ENCODE measurements at regions not wholly inside any gene's neighbourhood (a gene's known extent, or its start where the extent isn't known, plus 50 kb on each side); places are given as distances from the start of the nearest gene placed in this dataset.

GRCh38 chr12:75706786-75707605 lies 195.6 kb upstream of the KRR1 start:
- Histone ChIP-seq H3K4me3 (ENCODE audit: low read length) (no peak overlapping the region), H3K4me1 (ENCODE audit: control insufficient read depth, insufficient read depth, low read length) (peaks cover 4% of the 10 kb centered on the region; the same call in 1 of the 2 replicates), H3K27ac (ENCODE audit: low read length) (no peak overlapping the region), H3K27me3 (ENCODE audit: control insufficient read depth, insufficient read depth, low read length) (no peaks in the 10 kb centered on the region), H3K36me3 (ENCODE audit: control insufficient read depth, insufficient read depth, low read length) (no peaks in the 10 kb centered on the region), H3K9me3 (ENCODE audit: control insufficient read depth, insufficient read depth, low read length) (no peaks in the 10 kb centered on the region)
- DNase-seq (ENCODE audit: low read depth, low spot score): no peak
- WGBS (ENCODE audit: insufficient coverage, insufficient read length): no CpG with 5 or more reads among the region's 8 CpGs

GRCh38 chr12:75705749-75706711 lies 194.6 kb upstream of the KRR1 start:
- Histone ChIP-seq H3K27ac (ENCODE audit: low read length) (no peak overlapping the region), H3K4me3 (ENCODE audit: low read length) (no peak overlapping the region), H3K27me3 (ENCODE audit: control insufficient read depth, insufficient read depth, low read length) (no peaks in the 10 kb centered on the region), H3K9me3 (ENCODE audit: control insufficient read depth, insufficient read depth, low read length) (no peaks in the 10 kb centered on the region), H3K4me1 (ENCODE audit: control insufficient read depth, insufficient read depth, low read length) (peaks cover 4% of the 10 kb centered on the region; the same call in 1 of the 2 replicates), H3K36me3 (ENCODE audit: control insufficient read depth, insufficient read depth, low read length) (no peaks in the 10 kb centered on the region)
- no CpG with 5 or more reads among the region's 8 CpGs for WGBS (ENCODE audit: insufficient coverage, insufficient read length)
- DNase-seq (ENCODE audit: low read depth, low spot score): no peak

GRCh38 chr12:75704664-75705063 lies 193.3 kb upstream of the KRR1 start:
- Histone ChIP-seq H3K27ac (ENCODE audit: low read length) (no peak overlapping the region), H3K9me3 (ENCODE audit: control insufficient read depth, insufficient read depth, low read length) (no peaks in the 10 kb centered on the region), H3K4me3 (ENCODE audit: low read length) (no peak overlapping the region), H3K36me3 (ENCODE audit: control insufficient read depth, insufficient read depth, low read length) (no peaks in the 10 kb centered on the region), H3K4me1 (ENCODE audit: control insufficient read depth, insufficient read depth, low read length) (peaks cover 1% of the 10 kb centered on the region; the same call in 1 of the 2 replicates), H3K27me3 (ENCODE audit: control insufficient read depth, insufficient read depth, low read length) (no peaks in the 10 kb centered on the region)
- WGBS (ENCODE audit: insufficient coverage, insufficient read length): no CpG with 5 or more reads among the region's 6 CpGs
- DNase-seq (ENCODE audit: low read depth, low spot score): no peak

GRCh38 chr12:75704208-75704607 lies 192.8 kb upstream of the KRR1 start:
- Histone ChIP-seq H3K4me3 (ENCODE audit: low read length) (no peak overlapping the region), H3K27ac (ENCODE audit: low read length) (no peak overlapping the region), H3K36me3 (ENCODE audit: control insufficient read depth, insufficient read depth, low read length) (no peaks in the 10 kb centered on the region), H3K27me3 (ENCODE audit: control insufficient read depth, insufficient read depth, low read length) (no peaks in the 10 kb centered on the region), H3K4me1 (ENCODE audit: control insufficient read depth, insufficient read depth, low read length) (peaks cover 1% of the 10 kb centered on the region; the same call in 1 of the 2 replicates), H3K9me3 (ENCODE audit: control insufficient read depth, insufficient read depth, low read length) (no peaks in the 10 kb centered on the region)
- no peak for DNase-seq (ENCODE audit: low read depth, low spot score)
- no CpG with 5 or more reads among the region's 3 CpGs for WGBS (ENCODE audit: insufficient coverage, insufficient read length)

GRCh38 chr12:75703131-75703530 lies 191.7 kb upstream of the KRR1 start:
- Histone ChIP-seq H3K36me3 (ENCODE audit: control insufficient read depth, insufficient read depth, low read length) (no peaks in the 10 kb centered on the region), H3K27ac (ENCODE audit: low read length) (no peak overlapping the region)

GRCh38 chr12:75702477-75703093 lies 191.2 kb upstream of the KRR1 start:
- Histone ChIP-seq H3K4me1 (ENCODE audit: control insufficient read depth, insufficient read depth, low read length) (peaks cover 1% of the 10 kb centered on the region; the same call in 1 of the 2 replicates), H3K36me3 (ENCODE audit: control insufficient read depth, insufficient read depth, low read length) (no peaks in the 10 kb centered on the region), H3K4me3 (ENCODE audit: low read length) (no peak overlapping the region), H3K9me3 (ENCODE audit: control insufficient read depth, insufficient read depth, low read length) (no peaks in the 10 kb centered on the region), H3K27ac (ENCODE audit: low read length) (no peak overlapping the region), H3K27me3 (ENCODE audit: control insufficient read depth, insufficient read depth, low read length) (no peaks in the 10 kb centered on the region)
- no CpG with 5 or more reads among the region's 5 CpGs for WGBS (ENCODE audit: insufficient coverage, insufficient read length)
- DNase-seq (ENCODE audit: low read depth, low spot score): no peak

More at GRCh38 chr12:75703131-75703530, 191.7 kb upstream of the KRR1 start:
- Histone ChIP-seq H3K9me3 (ENCODE audit: control insufficient read depth, insufficient read depth, low read length) (no peaks in the 10 kb centered on the region), H3K4me1 (ENCODE audit: control insufficient read depth, insufficient read depth, low read length) (peaks cover 1% of the 10 kb centered on the region; the same call in 1 of the 2 replicates), H3K4me3 (ENCODE audit: low read length) (no peak overlapping the region), H3K27me3 (ENCODE audit: control insufficient read depth, insufficient read depth, low read length) (no peaks in the 10 kb centered on the region)
- DNase-seq (ENCODE audit: low read depth, low spot score): no peak

- Histone ChIP-seq H3K36me3 (ENCODE audit: control insufficient read depth, insufficient read depth, low read length) (no peaks in the 10 kb centered on the region), H3K27ac (ENCODE audit: low read length) (no peak overlapping the region), H3K4me3 (ENCODE audit: low read length) (no peak overlapping the region), H3K9me3 (ENCODE audit: control insufficient read depth, insufficient read depth, low read length) (no peaks in the 10 kb centered on the region), H3K27me3 (ENCODE audit: control insufficient read depth, insufficient read depth, low read length) (no peaks in the 10 kb centered on the region), H3K4me1 (ENCODE audit: control insufficient read depth, insufficient read depth, low read length) (peaks cover 1% of the 10 kb centered on the region; the same call in 1 of the 2 replicates)
- DNase-seq (ENCODE audit: low read depth, low spot score): no peak
- no CpG with 5 or more reads among the region's 2 CpGs for WGBS (ENCODE audit: insufficient coverage, insufficient read length)
Measured at GRCh38 chr12:75701859-75702258, 190.4 kb upstream of the KRR1 start.

GRCh38 chr12:75699728-75700496 lies 188.5 kb upstream of the KRR1 start:
- Histone ChIP-seq H3K9me3 (ENCODE audit: control insufficient read depth, insufficient read depth, low read length) (no peaks in the 10 kb centered on the region), H3K27ac (ENCODE audit: low read length) (no peak overlapping the region), H3K36me3 (ENCODE audit: control insufficient read depth, insufficient read depth, low read length) (no peaks in the 10 kb centered on the region), H3K27me3 (ENCODE audit: control insufficient read depth, insufficient read depth, low read length) (no peaks in the 10 kb centered on the region), H3K4me3 (ENCODE audit: low read length) (no peak overlapping the region), H3K4me1 (ENCODE audit: control insufficient read depth, insufficient read depth, low read length) (peaks cover 1% of the 10 kb centered on the region; the same call in 1 of the 2 replicates)
- WGBS (ENCODE audit: insufficient coverage, insufficient read length): 100% methylated on average over 3 of the region's 7 CpGs
- DNase-seq (ENCODE audit: low read depth, low spot score): no peak

GRCh38 chr12:75699251-75699650 lies 187.8 kb upstream of the KRR1 start:
- H3K36me3 ChIP-seq (ENCODE audit: control insufficient read depth, insufficient read depth, low read length): no peaks in the 10 kb centered on the region
- H3K4me1 ChIP-seq (ENCODE audit: control insufficient read depth, insufficient read depth, low read length): peaks cover under 1% of the 10 kb centered on the region; the same call in 1 of the 2 replicates
- H3K27me3 ChIP-seq (ENCODE audit: control insufficient read depth, insufficient read depth, low read length): no peaks in the 10 kb centered on the region
- no peak overlapping the region for H3K27ac ChIP-seq (ENCODE audit: low read length)
- H3K4me3 ChIP-seq (ENCODE audit: low read length): no peak overlapping the region
- DNase-seq (ENCODE audit: low read depth, low spot score): no peak
- no peaks in the 10 kb centered on the region for H3K9me3 ChIP-seq (ENCODE audit: control insufficient read depth, insufficient read depth, low read length)
- no CpG with 5 or more reads among the region's 1 CpG for WGBS (ENCODE audit: insufficient coverage, insufficient read length)
